ENCODE measurements at regions not wholly inside any gene's neighbourhood (a gene's known extent, or its start where the extent isn't known, plus 50 kb on each side); places are given as distances from the start of the nearest gene placed in this dataset.

- Histone ChIP-seq H3K27me3 (ENCODE audit: control insufficient read depth, insufficient read depth, low read length) (no peaks in the 10 kb centered on the region), H4K20me1 (ENCODE audit: insufficient read depth, low read length) (no peaks in the 10 kb centered on the region), H3K4me3 (ENCODE audit: insufficient read depth, low read depth, low read length) (no peak overlapping the region), H3K27ac (ENCODE audit: insufficient read depth, low read length) (no peak overlapping the region), H3K4me1 (ENCODE audit: control insufficient read depth, insufficient read depth, low read length) (no peaks in the 10 kb centered on the region), H3K56ac (ENCODE audit: extremely low read depth, insufficient read depth, low read length) (no peak overlapping the region), H4K91ac (ENCODE audit: insufficient read depth, low read depth, low read length) (no peak overlapping the region), H4K8ac (ENCODE audit: low read depth in 2 of 2, low read length in 2 of 2) (no peak overlapping the region), H2BK20ac (ENCODE audit: low read depth, low read length) (no peak overlapping the region), H3K23ac (ENCODE audit: low read depth, low read length) (no peak overlapping the region), H2BK120ac (ENCODE audit: low read depth, low read length) (no peak overlapping the region), H3K4ac (ENCODE audit: low read depth, low read length) (no peak overlapping the region), H4K5ac (ENCODE audit: low read depth, low read length) (no peak overlapping the region), H3K79me1 (ENCODE audit: low read depth in 1 of 2, low read length in 2 of 2) (no peaks in the 10 kb centered on the region), H3K9me1 (ENCODE audit: insufficient read depth, low read length) (no peaks in the 10 kb centered on the region), H2AFZ (replicated peaks; ENCODE audit: low read length, poor library complexity) (no peak overlapping the region), H2AK9ac (replicated peaks; ENCODE audit: low read depth, low read length, poor library complexity) (no peak overlapping the region), H3K4me2 (ENCODE audit: low read depth, low read length) (no peak overlapping the region), H3K14ac (replicated peaks; ENCODE audit: low read depth, low read length) (no peak overlapping the region), H3K9me3 (ENCODE audit: control insufficient read depth, insufficient read depth, low read length) (peaks cover 10% of the 10 kb centered on the region), H2AK5ac (ENCODE audit: low read depth, low read length) (no peak overlapping the region), H3K36me3 (ENCODE audit: control insufficient read depth, insufficient read depth, low read length) (no peaks in the 10 kb centered on the region), H2BK5ac (ENCODE audit: low read depth, low read length, poor library complexity, severe bottlenecking) (no peak overlapping the region), H2BK15ac (ENCODE audit: low read depth, low read length) (no peak overlapping the region), H3K9ac (ENCODE audit: low read depth, low read length) (no peak overlapping the region), H3K18ac (ENCODE audit: low read depth, low read length) (no peak overlapping the region)
- DNase-seq (no peak), ATAC-seq (ENCODE audit: low read depth) (no peak)
- POLR2A ChIA-PET (ENCODE audit: unreplicated experiment) = no interaction called here
- TF ChIP-seq CTCF (conservative IDR thresholded peaks at IDR 0.05; ENCODE audit: low read depth, low read length) = no peak
- TF ChIP-seq NFE2L2 (IDR thresholded peaks at IDR 0.05; ENCODE audit: low read depth, low read length) = no peak
- no peak for TF ChIP-seq USF2 (IDR thresholded peaks at IDR 0.05; ENCODE audit: low read depth, low read length)
- TF ChIP-seq MAZ (IDR thresholded peaks at IDR 0.05; ENCODE audit: borderline replicate concordance, low read depth, low read length) = no peak
- TF ChIP-seq RAD21 (IDR thresholded peaks at IDR 0.05; ENCODE audit: low read length) = no peak
- no peak for TF ChIP-seq CEBPB (IDR thresholded peaks at IDR 0.05; ENCODE audit: low read depth, low read length)
- no peak for TF ChIP-seq MXI1 (IDR thresholded peaks at IDR 0.05; ENCODE audit: borderline replicate concordance, low read depth, low read length)
- dilution Hi-C loops (cut with HindIII; ENCODE audit: low sequenced_read_pairs, unreplicated experiment) = no loop called here
- no TSS peak for BruUV-seq (replicated peaks)
- in situ Hi-C loops (cut with MboI; ENCODE audit: low sequenced_read_pairs) = no loop called here
- CTCF ChIA-PET = no interaction called here
- intact Hi-C loops (cut with micrococcal nuclease) = no loop called here
Measured at GRCh38 chr7:54141576-54141975, 400.6 kb upstream of the VSTM2A start.
